Lung (tissue), 11 donors: ENCODE measurements at regions not wholly inside any gene's neighbourhood (a gene's known extent, or its start where the extent isn't known, plus 50 kb on each side); places are given as distances from the start of the nearest gene placed in this dataset.
"Not testable (repeated sequence)": the region's sequence is repeated elsewhere in the genome, so short reads cannot be mapped to it uniquely, and the experiment has no call there.

Experiments
- ATAC-seq: fragments of 200-7000 bp; cut with Tn5 transposase; one replicate; pipeline ENCODE4 v1.9.1; 2020; ENCODE audit warnings: moderate number of reproducible peaks; ENCODE audit not compliant: insufficient read depth, low FRiP score
- DNase-seq, 3 donors: peaks; one replicate each; pipeline ENCODE4 v3.0.0-alpha.2; 2013 to 2017
- H3K27ac ChIP-seq, 2 donors: one replicate each; pipeline ENCODE4 v1.5.1; 2013; ENCODE audit warnings: mild to moderate bottlenecking in 2 of 2, moderate library complexity in 2 of 2, control low read depth in 1 of 2, inconsistent platforms in 1 of 2, low read depth in 1 of 2, low read length in 1 of 2
- H3K27me3 ChIP-seq, 3 donors: one replicate each; pipeline ENCODE4 v1.5.1; 2013; ENCODE audit warnings: low read length in 2 of 3; ENCODE audit not compliant: control insufficient read depth in 3 of 3, insufficient read depth in 3 of 3
- H3K36me3 ChIP-seq, 4 donors: one replicate each; pipeline ENCODE4 v1.5.1; 2013; ENCODE audit warnings: low read length in 4 of 4, mild to moderate bottlenecking in 1 of 4, moderate library complexity in 1 of 4; ENCODE audit not compliant: control insufficient read depth in 4 of 4, insufficient read depth in 4 of 4
- H3K4me1 ChIP-seq, 5 donors: one replicate each; pipeline ENCODE4 v1.5.1; 2013; ENCODE audit warnings: low read length in 5 of 5, mild to moderate bottlenecking in 2 of 5, moderate library complexity in 1 of 5; ENCODE audit not compliant: control insufficient read depth in 5 of 5, insufficient read depth in 5 of 5
- H3K4me3 ChIP-seq: one replicate; pipeline ENCODE4 v1.5.1; 2013; ENCODE audit warnings: mild to moderate bottlenecking, control low read depth, moderate library complexity
- H3K9ac ChIP-seq, 2 donors: one replicate each; pipeline ENCODE4 v1.5.1; 2013; ENCODE audit warnings: low read length in 2 of 2, control low read depth in 1 of 2; ENCODE audit not compliant: insufficient read depth in 1 of 2
- H3K9me3 ChIP-seq, 4 donors: one replicate each; pipeline ENCODE4 v1.5.1; 2013; ENCODE audit warnings: low read length in 3 of 4, mild to moderate bottlenecking in 1 of 4, moderate library complexity in 1 of 4; ENCODE audit not compliant: control insufficient read depth in 4 of 4, insufficient read depth in 3 of 4
- WGBS, 2 donors: extraction: QIAGEN DNeasy Blood & Tissue Kit; methylation state at CpG; one replicate each; pipeline ENCODE4 v1.1.7; 2013; 5-methylcytosine and 5-hydroxymethylcytosine counted together
- TF ChIP-seq, protein P1 (sequence below): IDR thresholded peaks from 2 replicates; pipeline ENCODE4 v1.5.1; 2012; ENCODE audit warnings: mild to moderate bottlenecking; ENCODE audit errors: control extremely low read depth, extremely low read depth
- donor health status: control.
- donor health status: control.
- donor health status: Bipolar disorder and iron deficiency.
- donor health status: healthy.
- donor health status: DM: yes; HTN: yes; CAD: no.

DNA sequence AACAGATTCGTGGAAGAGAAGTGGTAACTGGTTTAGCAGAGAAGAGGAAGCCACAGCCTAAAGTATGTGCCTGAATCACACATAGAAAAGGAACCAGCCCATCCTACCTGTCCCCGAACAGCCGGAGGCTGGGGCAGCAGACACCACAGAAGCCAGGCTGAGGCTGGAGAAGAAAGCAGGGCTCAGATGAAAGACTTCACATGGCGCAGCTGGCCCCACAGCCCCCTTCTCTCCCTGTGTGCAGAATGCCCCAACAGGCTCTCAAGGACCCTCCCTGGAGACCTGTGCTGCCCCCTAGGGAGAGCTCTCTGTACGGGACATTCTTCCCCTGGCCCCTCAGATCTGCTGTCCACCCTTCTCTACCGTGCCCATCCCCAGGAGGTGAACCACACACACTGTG is 83.5 kb upstream of the RAB12 start:
- no peak overlapping the region for H3K27ac ChIP-seq
- no peak overlapping the region for H3K9ac ChIP-seq
- H3K9me3 ChIP-seq: peaks cover 0 to 6% (median 2%) of the 10 kb centered on the region in 4 donors
- no peaks in the 10 kb centered on the region for H3K4me1 ChIP-seq
- DNase-seq (no peak), ATAC-seq (no peak)
- H3K27me3 ChIP-seq: no peaks in the 10 kb centered on the region
- no peak overlapping the region for H3K4me3 ChIP-seq
- TF ChIP-seq, protein P1, sequence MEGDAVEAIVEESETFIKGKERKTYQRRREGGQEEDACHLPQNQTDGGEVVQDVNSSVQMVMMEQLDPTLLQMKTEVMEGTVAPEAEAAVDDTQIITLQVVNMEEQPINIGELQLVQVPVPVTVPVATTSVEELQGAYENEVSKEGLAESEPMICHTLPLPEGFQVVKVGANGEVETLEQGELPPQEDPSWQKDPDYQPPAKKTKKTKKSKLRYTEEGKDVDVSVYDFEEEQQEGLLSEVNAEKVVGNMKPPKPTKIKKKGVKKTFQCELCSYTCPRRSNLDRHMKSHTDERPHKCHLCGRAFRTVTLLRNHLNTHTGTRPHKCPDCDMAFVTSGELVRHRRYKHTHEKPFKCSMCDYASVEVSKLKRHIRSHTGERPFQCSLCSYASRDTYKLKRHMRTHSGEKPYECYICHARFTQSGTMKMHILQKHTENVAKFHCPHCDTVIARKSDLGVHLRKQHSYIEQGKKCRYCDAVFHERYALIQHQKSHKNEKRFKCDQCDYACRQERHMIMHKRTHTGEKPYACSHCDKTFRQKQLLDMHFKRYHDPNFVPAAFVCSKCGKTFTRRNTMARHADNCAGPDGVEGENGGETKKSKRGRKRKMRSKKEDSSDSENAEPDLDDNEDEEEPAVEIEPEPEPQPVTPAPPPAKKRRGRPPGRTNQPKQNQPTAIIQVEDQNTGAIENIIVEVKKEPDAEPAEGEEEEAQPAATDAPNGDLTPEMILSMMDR: no peak
- no peaks in the 10 kb centered on the region for H3K36me3 ChIP-seq
- 19 to 44% methylated on average over 6 of the region's 6 CpGs for WGBS, 2 donors

DNA sequence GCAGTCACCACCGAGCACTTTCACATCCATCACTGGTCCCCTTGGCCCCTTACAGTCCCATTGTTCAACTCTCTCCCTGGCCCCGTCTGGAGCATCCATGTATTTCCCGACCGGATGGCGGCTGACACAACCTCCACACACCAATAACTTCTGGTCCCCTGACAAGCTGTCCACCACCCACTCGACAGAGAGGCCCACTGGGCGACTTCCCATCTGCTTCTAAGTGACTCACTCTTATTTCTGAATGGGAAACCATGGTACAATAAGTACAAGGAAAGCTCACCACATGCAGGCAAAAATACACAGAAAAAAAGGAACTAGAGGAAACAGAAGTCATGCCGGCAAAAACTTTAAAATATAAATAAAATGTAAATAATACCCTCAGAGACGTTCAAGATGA is 82.9 kb upstream of the RAB12 start:
- H3K4me1 ChIP-seq: no peaks in the 10 kb centered on the region
- H3K9me3 ChIP-seq: peaks cover 0 to 12% (median 4%) of the 10 kb centered on the region in 4 donors
- TF ChIP-seq, protein P1: no peak
- H3K27ac ChIP-seq: no peak overlapping the region
- H3K36me3 ChIP-seq: no peaks in the 10 kb centered on the region
- no peaks in the 10 kb centered on the region for H3K27me3 ChIP-seq
- ATAC-seq (no peak), DNase-seq (no peak)
- H3K4me3 ChIP-seq: no peak overlapping the region
- no peak overlapping the region for H3K9ac ChIP-seq
- WGBS, 2 donors: 33 to 52% methylated on average over 9 of the region's 9 CpGs

DNA sequence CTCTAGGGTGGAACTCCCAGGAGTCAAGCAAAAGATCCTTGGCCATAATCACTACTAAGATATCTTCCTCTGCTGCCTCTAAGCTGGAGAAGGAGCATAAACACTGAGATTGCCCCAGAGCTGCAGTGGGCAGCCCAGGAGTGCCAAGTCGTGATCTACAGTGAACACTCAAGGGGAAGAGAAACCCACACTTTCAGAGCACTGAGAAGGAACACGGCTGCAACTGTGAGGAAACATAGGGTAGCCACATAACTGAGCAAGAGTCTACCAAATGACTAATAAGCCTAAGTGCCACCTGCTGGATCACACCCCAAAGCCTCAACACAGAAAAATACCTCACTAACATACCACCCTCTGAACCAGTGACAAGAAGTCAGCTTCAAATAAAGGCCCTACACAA is 79.6 kb upstream of the RAB12 start:
- DNase-seq (no peak), ATAC-seq (no peak)
- no peak overlapping the region for H3K27ac ChIP-seq
- H3K36me3 ChIP-seq: no peaks in the 10 kb centered on the region
- no peak overlapping the region for H3K9ac ChIP-seq
- H3K4me3 ChIP-seq: no peak overlapping the region
- H3K9me3 ChIP-seq: peaks cover 0 to 23% (median 7%) of the 10 kb centered on the region in 4 donors
- H3K4me1 ChIP-seq: no peaks in the 10 kb centered on the region
- 71 to 76% methylated on average over 2 of the region's 2 CpGs for WGBS, 2 donors
- H3K27me3 ChIP-seq: no peaks in the 10 kb centered on the region
- TF ChIP-seq, protein P1: no peak

DNA sequence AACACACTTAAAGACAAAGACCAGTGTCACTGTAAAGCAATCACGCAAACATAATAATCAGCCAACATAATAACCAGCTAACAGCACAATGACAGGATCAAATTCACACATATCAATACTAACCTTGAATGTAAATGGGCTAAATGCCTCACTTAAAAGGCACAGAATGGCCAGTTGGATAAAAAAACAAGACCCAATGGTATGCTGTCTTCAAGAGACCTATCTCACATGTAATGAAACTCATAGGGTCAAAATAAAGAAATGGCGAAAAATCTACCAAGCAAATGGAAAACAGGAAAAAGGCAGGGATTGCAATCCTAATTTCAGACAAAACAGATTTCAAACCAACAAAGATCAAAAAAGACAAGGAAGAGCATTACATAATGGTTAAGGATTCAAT is 78.2 kb upstream of the RAB12 start:
- not testable (repeated sequence) for H3K4me1 ChIP-seq, H3K27ac ChIP-seq, H3K36me3 ChIP-seq, H3K9ac ChIP-seq, H3K27me3 ChIP-seq, DNase-seq, H3K4me3 ChIP-seq, ATAC-seq
- 86 to 95% methylated on average over 2 of the region's 2 CpGs for WGBS, 2 donors
- peaks cover 0 to 23% (median 7%) of the 10 kb centered on the region in 4 donors for H3K9me3 ChIP-seq
